C4-2B (cell line): ENCODE measurements at regions not wholly inside any gene's neighbourhood (a gene's known extent, or its start where the extent isn't known, plus 50 kb on each side); places are given as distances from the start of the nearest gene placed in this dataset.

Experiments used
- H3K27ac ChIP-seq: fragments of 450-650 bp; 2 replicates; pipeline ENCODE4 v1.5.1; 2017
- CTCF ChIP-seq: fragments of 450-650 bp; conservative IDR thresholded peaks from 2 replicates; pipeline ENCODE4 v1.5.1; 2017; ENCODE audit warnings: mild to moderate bottlenecking
- ZFX ChIP-seq: fragments of 450-650 bp; IDR thresholded peaks from 2 replicates; pipeline ENCODE4 v1.6.1; 2017

- TF ChIP-seq ZFX (no peak), CTCF (no peak)
- H3K27ac ChIP-seq: no peak overlapping the region
Observed at GRCh38 chr18:22844190-22844589, 88.9 kb upstream of the RBBP8 start.

- no peak for TF ChIP-seq CTCF
- TF ChIP-seq ZFX: no peak
- no peak overlapping the region for H3K27ac ChIP-seq
Observed at GRCh38 chr18:22844628-22845027, 88.5 kb upstream of the RBBP8 start.

GRCh38 chr18:22846088-22846683 is 86.9 kb upstream of the RBBP8 start:
- TF ChIP-seq CTCF (peak; percentile 80), ZFX (no peak)
- no peak overlapping the region for H3K27ac ChIP-seq

- no peak overlapping the region for H3K27ac ChIP-seq
- TF ChIP-seq CTCF (no peak), ZFX (no peak)
Observed at GRCh38 chr18:22846697-22847096, 86.4 kb upstream of the RBBP8 start.

GRCh38 chr18:22847392-22847791 is 85.7 kb upstream of the RBBP8 start:
- no peak overlapping the region for H3K27ac ChIP-seq
- no peak for TF ChIP-seq ZFX

- TF ChIP-seq ZFX (no peak), CTCF (no peak)
- H3K27ac ChIP-seq: no peak overlapping the region
Observed at GRCh38 chr18:22847867-22848451, 85.2 kb upstream of the RBBP8 start.

- TF ChIP-seq ZFX (no peak), CTCF (no peak)
- no peak overlapping the region for H3K27ac ChIP-seq
Observed at GRCh38 chr18:22848615-22849014, 84.5 kb upstream of the RBBP8 start.

GRCh38 chr18:22856870-22857269 is 76.3 kb upstream of the RBBP8 start:
- no peak for TF ChIP-seq ZFX
- TF ChIP-seq CTCF: no peak
- no peak overlapping the region for H3K27ac ChIP-seq
